Lower lobe of right lung (tissue), 2 donors: ENCODE measurements at regions not wholly inside any gene's neighbourhood (a gene's known extent, or its start where the extent isn't known, plus 50 kb on each side); places are given as distances from the start of the nearest gene placed in this dataset.
"Not testable (repeated sequence)": the region's sequence is repeated elsewhere in the genome, so short reads cannot be mapped to it uniquely, and the experiment has no call there.

Experiments
- ATAC-seq, 2 donors: fragments of 200-7000 bp; cut with Tn5 transposase; one replicate each; pipeline ENCODE4 v1.9.1; 2020 to 2022; ENCODE audit warnings: mild to moderate bottlenecking in 2 of 2, moderate library complexity in 2 of 2
- DNase-seq: peaks from one replicate; pipeline ENCODE4 v3.0.0-alpha.2; 2020
- H3K27ac ChIP-seq: fragments of 200-600 bp; one replicate; pipeline ENCODE4 v1.8.0; 2022
- H3K27me3 ChIP-seq: fragments of 200-600 bp; one replicate; pipeline ENCODE4 v1.8.0; 2022; ENCODE audit warnings: low read depth
- H3K36me3 ChIP-seq: fragments of 200-600 bp; one replicate; pipeline ENCODE4 v1.8.0; 2022; ENCODE audit warnings: mild to moderate bottlenecking
- H3K4me1 ChIP-seq: fragments of 200-600 bp; one replicate; pipeline ENCODE4 v1.8.0; 2022
- H3K4me3 ChIP-seq: fragments of 200-600 bp; one replicate; pipeline ENCODE4 v1.8.0; 2022; ENCODE audit warnings: mild to moderate bottlenecking
- H3K9me3 ChIP-seq: fragments of 200-600 bp; one replicate; pipeline ENCODE4 v1.8.0; 2022
- CTCF ChIP-seq: fragments of 200-600 bp; IDR thresholded peaks from one replicate; pipeline ENCODE4 v1.8.0; 2022; ENCODE audit warnings: antibody characterized with exemption, mild to moderate bottlenecking
- intact Hi-C: fragments of 100-400 bp; cut with DNase I; formaldehyde crosslinking; loops from one replicate; pipeline ENCODE4 v1.11.0; 2022
- donor health status: DM: no; HTN: yes; CAD: no; lungs with severe emphysema.

DNA sequence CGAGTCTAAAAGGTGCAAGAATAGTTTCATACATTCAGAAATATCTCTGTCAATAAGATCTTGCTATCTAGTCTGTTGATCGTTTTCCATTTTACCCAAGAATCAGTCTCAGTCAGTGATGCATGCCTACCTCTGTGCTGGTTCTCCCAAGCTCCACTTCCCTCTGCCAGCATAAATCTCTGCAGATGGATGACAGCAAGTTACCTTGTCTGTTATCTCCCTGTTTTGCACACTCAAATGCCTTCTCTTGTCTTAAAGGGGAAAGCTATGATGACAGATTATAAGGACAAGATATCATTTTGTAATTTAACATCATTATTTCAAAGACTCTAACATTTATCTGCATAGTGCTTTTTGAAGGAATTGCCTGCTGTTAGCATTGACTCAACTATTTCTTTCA lies 802.1 kb upstream of the SEMA6A start:
- no peaks in the 10 kb centered on the region for H3K4me1 ChIP-seq

DNA sequence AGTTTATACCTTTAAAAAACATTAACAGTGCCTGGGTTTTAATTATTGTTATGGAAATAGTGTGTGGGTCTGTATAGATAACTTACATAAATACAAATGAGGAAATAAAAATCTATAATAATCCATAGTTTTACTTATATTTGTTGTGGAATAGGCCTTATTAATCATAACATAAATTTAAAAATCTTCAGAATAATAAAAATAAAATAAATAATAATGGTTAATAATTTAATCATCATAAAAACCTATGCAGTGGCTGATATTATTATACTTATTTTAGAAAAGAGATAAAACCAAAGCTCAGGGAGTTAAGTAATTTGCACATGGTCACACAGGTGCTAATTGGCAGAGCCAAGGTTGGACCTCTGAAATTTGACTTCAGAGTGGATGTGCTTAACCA lies 785.3 kb upstream of the SEMA6A start:
- Histone ChIP-seq H3K27me3 (no peaks in the 10 kb centered on the region), H3K4me1 (no peaks in the 10 kb centered on the region), H3K9me3 (no peaks in the 10 kb centered on the region), H3K27ac (no peak overlapping the region), H3K36me3 (no peaks in the 10 kb centered on the region), H3K4me3 (no peak overlapping the region)
- DNase-seq, result no peak
- no peak for TF ChIP-seq CTCF
- ATAC-seq, result no peak
- intact Hi-C loops, result no loop called here

More for the DNA sequence above, 802.1 kb upstream of the SEMA6A start:
- no peak for DNase-seq
- ATAC-seq, result no peak
- Histone ChIP-seq H3K9me3 (no peaks in the 10 kb centered on the region), H3K27ac (no peak overlapping the region), H3K4me3 (no peak overlapping the region), H3K27me3 (no peaks in the 10 kb centered on the region), H3K36me3 (no peaks in the 10 kb centered on the region)
- intact Hi-C loops, result no loop called here
- no peak for TF ChIP-seq CTCF

DNA sequence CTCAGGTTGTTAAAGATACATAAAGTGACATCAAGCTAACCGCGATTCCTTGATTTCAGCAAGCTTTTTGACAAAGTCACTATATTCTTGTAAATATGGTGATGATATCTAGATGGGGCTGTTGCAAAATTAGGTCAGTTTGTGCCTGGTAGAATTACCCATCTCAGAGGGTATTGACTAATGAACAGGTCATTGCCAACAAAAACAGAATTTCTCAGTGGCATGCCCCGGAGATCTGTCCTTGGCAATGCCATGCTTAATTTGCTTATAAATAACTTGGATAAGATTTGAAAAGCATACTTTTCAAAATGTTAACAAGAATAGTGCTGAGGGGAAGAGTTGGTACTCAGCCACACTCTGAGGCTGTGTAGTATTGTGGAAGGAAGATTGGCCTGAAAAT lies 783.3 kb upstream of the SEMA6A start:
- no peaks in the 10 kb centered on the region for H3K4me1 ChIP-seq
- no peak overlapping the region for H3K4me3 ChIP-seq
- ATAC-seq, result no peak
- H3K27me3 ChIP-seq, result no peaks in the 10 kb centered on the region
- no peaks in the 10 kb centered on the region for H3K36me3 ChIP-seq
- intact Hi-C loops, result no loop called here
- TF ChIP-seq CTCF, result no peak
- H3K27ac ChIP-seq, result no peak overlapping the region
- DNase-seq, result no peak
- H3K9me3 ChIP-seq, result no peaks in the 10 kb centered on the region

DNA sequence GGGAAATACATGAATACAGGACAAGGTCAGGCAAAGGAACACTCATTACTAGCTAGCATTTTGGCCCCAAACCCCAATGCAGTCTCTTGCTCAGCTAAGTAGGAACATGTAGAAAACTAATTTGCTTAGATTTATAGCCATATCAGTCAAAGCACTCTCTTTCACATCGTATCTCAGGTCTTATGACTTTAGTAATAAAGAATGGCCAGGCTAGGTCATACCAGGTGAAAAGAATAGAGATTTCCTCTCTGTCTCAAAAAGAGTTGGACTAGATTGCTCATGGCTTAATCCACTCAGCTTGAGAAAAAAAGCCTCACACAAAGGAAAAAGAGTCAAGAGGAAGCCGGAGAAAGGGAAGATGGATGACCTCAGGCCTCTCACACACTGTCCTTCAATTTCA lies 772.7 kb upstream of the SEMA6A start:
- DNase-seq (no peak), ATAC-seq (no peak)
- intact Hi-C loops, result no loop called here
- Histone ChIP-seq H3K4me3 (no peak overlapping the region), H3K27me3 (no peaks in the 10 kb centered on the region), H3K27ac (no peak overlapping the region), H3K9me3 (no peaks in the 10 kb centered on the region), H3K4me1 (no peaks in the 10 kb centered on the region), H3K36me3 (no peaks in the 10 kb centered on the region)
- no peak for TF ChIP-seq CTCF

DNA sequence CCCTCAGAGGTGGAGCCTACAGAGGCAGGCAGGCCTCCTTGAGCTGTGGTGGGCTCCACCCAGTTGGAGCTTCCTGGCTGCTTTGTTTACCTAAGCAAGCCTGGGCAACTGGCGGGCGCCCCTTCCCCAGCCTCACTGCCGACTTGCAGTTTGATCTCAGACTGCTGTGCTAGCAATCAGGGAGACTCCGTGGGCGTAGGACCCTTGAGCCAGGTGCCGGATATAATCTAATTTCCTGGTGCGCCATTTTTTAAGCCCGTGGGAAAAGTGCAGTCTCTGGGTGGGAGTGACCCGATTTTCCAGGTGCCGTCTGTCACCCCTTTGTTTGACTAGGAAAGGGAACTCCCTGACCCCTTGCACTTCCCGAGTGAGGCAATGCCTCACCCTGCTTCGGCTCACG lies 769.1 kb upstream of the SEMA6A start:
- intact Hi-C loops, ATAC-seq: not testable (repeated sequence)

DNA sequence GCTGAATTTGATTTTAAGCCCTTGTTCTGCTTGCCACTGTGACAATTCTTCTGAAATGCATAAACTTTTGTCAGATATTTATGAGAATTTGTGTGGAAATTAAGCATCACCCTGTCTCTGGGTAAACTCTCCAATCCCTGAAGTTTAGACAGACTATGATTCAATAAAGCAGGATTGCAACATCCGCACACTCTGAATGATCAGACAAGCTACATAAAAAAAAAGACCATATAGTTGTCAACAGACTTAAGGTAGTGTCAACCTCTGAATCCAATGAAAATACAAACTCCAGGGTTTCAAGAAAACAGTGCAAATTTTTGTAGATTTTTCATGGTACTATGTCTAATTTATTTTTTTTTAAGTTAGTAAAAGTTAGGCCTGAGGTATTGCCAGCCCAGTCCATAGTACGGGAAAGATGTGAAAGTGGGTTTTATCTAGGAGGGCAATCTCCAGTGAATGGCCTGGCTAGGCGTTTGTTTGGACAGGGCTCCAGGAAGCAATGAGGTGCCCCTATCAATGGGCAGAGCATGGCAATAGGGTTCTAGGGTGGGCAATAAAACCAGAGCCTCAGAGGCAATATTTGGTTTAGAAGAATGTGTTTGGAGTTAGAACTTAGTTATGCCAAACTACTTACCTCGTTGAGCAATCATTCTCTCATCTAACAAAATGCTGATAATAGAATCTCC lies 762.6 kb upstream of the SEMA6A start:
- no peaks in the 10 kb centered on the region for H3K36me3 ChIP-seq
- intact Hi-C loops, result no loop called here
- no peak overlapping the region for H3K27ac ChIP-seq
- ATAC-seq (no peak), DNase-seq (no peak)
- H3K27me3 ChIP-seq, result no peaks in the 10 kb centered on the region
- H3K9me3 ChIP-seq, result no peaks in the 10 kb centered on the region
- TF ChIP-seq CTCF, result no peak
- H3K4me1 ChIP-seq, result no peaks in the 10 kb centered on the region
- H3K4me3 ChIP-seq, result no peak overlapping the region

More for the DNA sequence above, 769.1 kb upstream of the SEMA6A start:
- H3K27ac ChIP-seq, H3K9me3 ChIP-seq, H3K4me3 ChIP-seq, DNase-seq, H3K4me1 ChIP-seq, H3K36me3 ChIP-seq, H3K27me3 ChIP-seq: not testable (repeated sequence)
